ENCODE measurements at regions not wholly inside any gene's neighbourhood (a gene's known extent, or its start where the extent isn't known, plus 50 kb on each side); places are given as distances from the start of the nearest gene placed in this dataset.

DNA sequence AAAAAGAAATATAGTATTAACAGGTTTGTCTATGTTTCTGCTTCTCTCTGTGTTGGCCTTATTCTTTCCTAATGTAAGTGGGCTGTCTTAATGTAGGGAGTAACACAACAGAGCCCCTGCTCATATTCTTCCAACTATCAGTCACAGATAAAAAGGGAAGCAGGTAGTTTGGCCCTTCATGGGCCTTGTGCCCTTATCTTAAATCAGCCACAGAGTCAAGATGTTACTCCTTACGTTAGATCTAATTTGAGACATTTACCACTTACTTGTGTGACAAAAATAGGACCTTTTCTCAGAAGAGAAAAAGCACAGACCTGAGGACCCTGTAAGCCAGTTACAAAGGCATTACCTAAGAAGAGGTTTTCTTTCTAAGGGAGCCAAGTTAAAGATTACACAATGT lies 589.0 kb downstream of the GRXCR1 start (continued):
- TF ChIP-seq ZNF451 (CRISPR knock-in tag; IDR thresholded peaks at IDR 0.05) (no peak), ZBTB38 (CRISPR knock-in tag; IDR thresholded peaks at IDR 0.05) (no peak), ZSCAN31 (CRISPR knock-in tag; IDR thresholded peaks at IDR 0.05; ENCODE audit: low read depth) (no peak)

DNA sequence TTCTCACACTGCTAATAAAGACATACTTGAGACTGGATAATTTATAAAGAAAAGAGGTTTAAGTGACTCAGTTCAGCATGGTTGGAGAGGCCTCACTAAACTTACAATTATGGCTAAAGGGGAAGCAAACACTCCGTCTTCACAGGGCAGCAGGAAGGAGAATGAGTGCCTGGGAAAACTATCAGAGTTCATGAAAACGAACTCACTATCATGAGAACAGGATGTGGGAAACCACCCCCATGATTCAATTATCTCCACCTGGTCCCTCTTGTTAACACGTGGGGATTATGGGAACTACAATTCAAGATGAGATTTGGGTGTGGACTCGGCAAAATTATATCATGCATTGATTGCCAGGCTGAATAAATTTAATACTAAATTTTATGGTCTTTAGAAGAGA lies 592.7 kb downstream of the GRXCR1 start:
- Histone ChIP-seq H4K20me1 (ENCODE audit: insufficient read depth, low read length) (no peaks in the 10 kb centered on the region), H3K9ac (ENCODE audit: insufficient read depth, low read depth, low read length) (no peak overlapping the region), H3K79me2 (ENCODE audit: insufficient read depth, low read length) (no peaks in the 10 kb centered on the region), H3K4me3 (replicated peaks in 1 of 3; ENCODE audit: insufficient read depth in 1 of 3, low read depth in 2 of 3, low read length in 3 of 3) (no peak overlapping the region), H3K27ac (ENCODE audit: extremely low read length, insufficient read depth, low read length) (no peak overlapping the region), H3K4me1 (ENCODE audit: insufficient read depth, low read length) (no peaks in the 10 kb centered on the region), H3K36me3 (replicated peaks in 1 of 2; ENCODE audit: control insufficient read depth in 1 of 2, insufficient read depth in 2 of 2, low read length in 2 of 2) (no peaks in the 10 kb centered on the region), H3K4me2 (ENCODE audit: low read depth, low read length) (no peak overlapping the region), H3K9me3 (ENCODE audit: low read length) (peaks cover 22% of the 10 kb centered on the region), H2AFZ (ENCODE audit: low read length) (no peak overlapping the region), H3K27me3 (ENCODE audit: control insufficient read depth in 1 of 2, insufficient read depth in 2 of 2, low read length in 2 of 2) (no peaks in the 10 kb centered on the region)
- no TSS peak for BruUV-seq (replicated peaks)
- ChIA-PET CTCF (ENCODE audit: low intra/inter-chr PET ratio, low total read pairs) (no interaction called here), POLR2A (no interaction called here)
- WGBS (ENCODE audit: low lambda C conversion rate): 0% methylated on average over 4 of the region's 4 CpGs
- intact Hi-C loops (cut with micrococcal nuclease; ENCODE audit: unreplicated experiment): no loop called here
- FAIRE-seq: no peak
- no peak for DNase-seq (ENCODE audit: low spot score)
- in situ Hi-C loops (cut with HindIII; ENCODE audit: extremely low pct_ligation_motif_present, low pct_unique_long_range_greater_than_20kb): no loop called here
- ATAC-seq: no peak
- TF ChIP-seq DMTF1 (CRISPR knock-in tag; IDR thresholded peaks at IDR 0.05): no peak
- no peak for TF ChIP-seq NFIC (IDR thresholded peaks at IDR 0.05; ENCODE audit: low read length)
- no peak for TF ChIP-seq ZBTB46 (CRISPR knock-in tag; IDR thresholded peaks at IDR 0.05; ENCODE audit: borderline replicate concordance)
- TF ChIP-seq PAX8 (CRISPR knock-in tag; IDR thresholded peaks at IDR 0.05; ENCODE audit: borderline replicate concordance): no peak
- no peak for TF ChIP-seq NFKBIZ (CRISPR knock-in tag; IDR thresholded peaks at IDR 0.05)
- TF ChIP-seq U2AF1 (optimal IDR thresholded peaks at IDR 0.05; ENCODE audit: low read depth, low read length): no peak
- TF ChIP-seq ZNF891 (CRISPR knock-in tag; IDR thresholded peaks at IDR 0.05): no peak
- TF ChIP-seq, protein P1, sequence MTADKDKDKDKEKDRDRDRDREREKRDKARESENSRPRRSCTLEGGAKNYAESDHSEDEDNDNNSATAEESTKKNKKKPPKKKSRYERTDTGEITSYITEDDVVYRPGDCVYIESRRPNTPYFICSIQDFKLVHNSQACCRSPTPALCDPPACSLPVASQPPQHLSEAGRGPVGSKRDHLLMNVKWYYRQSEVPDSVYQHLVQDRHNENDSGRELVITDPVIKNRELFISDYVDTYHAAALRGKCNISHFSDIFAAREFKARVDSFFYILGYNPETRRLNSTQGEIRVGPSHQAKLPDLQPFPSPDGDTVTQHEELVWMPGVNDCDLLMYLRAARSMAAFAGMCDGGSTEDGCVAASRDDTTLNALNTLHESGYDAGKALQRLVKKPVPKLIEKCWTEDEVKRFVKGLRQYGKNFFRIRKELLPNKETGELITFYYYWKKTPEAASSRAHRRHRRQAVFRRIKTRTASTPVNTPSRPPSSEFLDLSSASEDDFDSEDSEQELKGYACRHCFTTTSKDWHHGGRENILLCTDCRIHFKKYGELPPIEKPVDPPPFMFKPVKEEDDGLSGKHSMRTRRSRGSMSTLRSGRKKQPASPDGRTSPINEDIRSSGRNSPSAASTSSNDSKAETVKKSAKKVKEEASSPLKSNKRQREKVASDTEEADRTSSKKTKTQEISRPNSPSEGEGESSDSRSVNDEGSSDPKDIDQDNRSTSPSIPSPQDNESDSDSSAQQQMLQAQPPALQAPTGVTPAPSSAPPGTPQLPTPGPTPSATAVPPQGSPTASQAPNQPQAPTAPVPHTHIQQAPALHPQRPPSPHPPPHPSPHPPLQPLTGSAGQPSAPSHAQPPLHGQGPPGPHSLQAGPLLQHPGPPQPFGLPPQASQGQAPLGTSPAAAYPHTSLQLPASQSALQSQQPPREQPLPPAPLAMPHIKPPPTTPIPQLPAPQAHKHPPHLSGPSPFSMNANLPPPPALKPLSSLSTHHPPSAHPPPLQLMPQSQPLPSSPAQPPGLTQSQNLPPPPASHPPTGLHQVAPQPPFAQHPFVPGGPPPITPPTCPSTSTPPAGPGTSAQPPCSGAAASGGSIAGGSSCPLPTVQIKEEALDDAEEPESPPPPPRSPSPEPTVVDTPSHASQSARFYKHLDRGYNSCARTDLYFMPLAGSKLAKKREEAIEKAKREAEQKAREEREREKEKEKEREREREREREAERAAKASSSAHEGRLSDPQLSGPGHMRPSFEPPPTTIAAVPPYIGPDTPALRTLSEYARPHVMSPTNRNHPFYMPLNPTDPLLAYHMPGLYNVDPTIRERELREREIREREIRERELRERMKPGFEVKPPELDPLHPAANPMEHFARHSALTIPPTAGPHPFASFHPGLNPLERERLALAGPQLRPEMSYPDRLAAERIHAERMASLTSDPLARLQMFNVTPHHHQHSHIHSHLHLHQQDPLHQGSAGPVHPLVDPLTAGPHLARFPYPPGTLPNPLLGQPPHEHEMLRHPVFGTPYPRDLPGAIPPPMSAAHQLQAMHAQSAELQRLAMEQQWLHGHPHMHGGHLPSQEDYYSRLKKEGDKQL (CRISPR knock-in tag; IDR thresholded peaks at IDR 0.05; ENCODE audit: low read depth): no peak
- TF ChIP-seq, protein P2, sequence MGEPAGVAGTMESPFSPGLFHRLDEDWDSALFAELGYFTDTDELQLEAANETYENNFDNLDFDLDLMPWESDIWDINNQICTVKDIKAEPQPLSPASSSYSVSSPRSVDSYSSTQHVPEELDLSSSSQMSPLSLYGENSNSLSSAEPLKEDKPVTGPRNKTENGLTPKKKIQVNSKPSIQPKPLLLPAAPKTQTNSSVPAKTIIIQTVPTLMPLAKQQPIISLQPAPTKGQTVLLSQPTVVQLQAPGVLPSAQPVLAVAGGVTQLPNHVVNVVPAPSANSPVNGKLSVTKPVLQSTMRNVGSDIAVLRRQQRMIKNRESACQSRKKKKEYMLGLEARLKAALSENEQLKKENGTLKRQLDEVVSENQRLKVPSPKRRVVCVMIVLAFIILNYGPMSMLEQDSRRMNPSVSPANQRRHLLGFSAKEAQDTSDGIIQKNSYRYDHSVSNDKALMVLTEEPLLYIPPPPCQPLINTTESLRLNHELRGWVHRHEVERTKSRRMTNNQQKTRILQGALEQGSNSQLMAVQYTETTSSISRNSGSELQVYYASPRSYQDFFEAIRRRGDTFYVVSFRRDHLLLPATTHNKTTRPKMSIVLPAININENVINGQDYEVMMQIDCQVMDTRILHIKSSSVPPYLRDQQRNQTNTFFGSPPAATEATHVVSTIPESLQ (CRISPR knock-in tag; conservative IDR thresholded peaks at IDR 0.05): no peak

Measured in HepG2 (cell line).